Esophagus squamous epithelium (tissue), 4 donors: ENCODE measurements at regions not wholly inside any gene's neighbourhood (a gene's known extent, or its start where the extent isn't known, plus 50 kb on each side); places are given as distances from the start of the nearest gene placed in this dataset.

ENCODE experiments used
- CTCF ChIP-seq, 6 experiments: fragments of 450-650 bp in 4 of 6; fragments of 200-600 bp in 2 of 6; sonication (generic) in 2 of 6; IDR thresholded peaks; one replicate each; pipeline ENCODE4 v1.5.1; 2016 to 2019; ENCODE audit warnings: antibody characterized with exemption in 6 of 6, mild to moderate bottlenecking in 4 of 6, moderate library complexity in 4 of 6
- POLR2A ChIP-seq, 4 donors: fragments of 450-650 bp; IDR thresholded peaks; one replicate each; pipeline ENCODE4 v1.6.1; 2017; ENCODE audit warnings: antibody characterized with exemption in 4 of 4, mild to moderate bottlenecking in 4 of 4, moderate library complexity in 3 of 4

GRCh38 chr2:192885569-192886160 is 690.9 kb upstream of the TMEFF2 start:
- TF ChIP-seq CTCF (IDR thresholded peaks at IDR 0.05) (no peak), POLR2A (IDR thresholded peaks at IDR 0.05) (no peak)
